ENCODE measurements at regions not wholly inside any gene's neighbourhood (a gene's known extent, or its start where the extent isn't known, plus 50 kb on each side); places are given as distances from the start of the nearest gene placed in this dataset.

- POLR2A ChIA-PET (ENCODE audit: partially characterized antibody) = no interaction called here
- Histone ChIP-seq H4K20me1 (replicated peaks in 1 of 2; ENCODE audit: control insufficient read depth in 1 of 2, insufficient read depth in 2 of 2, low read length in 2 of 2) (no peaks in the 10 kb centered on the region), H3K36me3 (ENCODE audit: control insufficient read depth in 2 of 4, insufficient read depth in 4 of 4, low read length in 3 of 4) (no peaks in the 10 kb centered on the region), H3K18ac (ENCODE audit: extremely low read depth, low read length) (no peak overlapping the region), H3K4me3 (ENCODE audit: extremely low read depth in 1 of 4, insufficient read depth in 2 of 4, low read depth in 3 of 4, low read length in 4 of 4) (no peak overlapping the region), H3K27ac (ENCODE audit: low read depth, low read length) (no peak overlapping the region), H2AK5ac (ENCODE audit: low read depth, low read length) (no peak overlapping the region), H3K79me1 (ENCODE audit: low read depth, low read length) (no peaks in the 10 kb centered on the region), H2BK120ac (replicated peaks; ENCODE audit: low read depth, low read length) (no peak overlapping the region), H3K4ac (replicated peaks; ENCODE audit: insufficient read length, low read depth, low read length) (no peak overlapping the region), H2BK20ac (ENCODE audit: low read length) (no peak overlapping the region), H2BK15ac (ENCODE audit: low read length) (no peak overlapping the region), H3K23ac (ENCODE audit: insufficient read length) (no peak overlapping the region), H3K79me2 (ENCODE audit: control insufficient read depth in 1 of 2, insufficient read depth in 2 of 2, low read length in 2 of 2) (no peaks in the 10 kb centered on the region), H4K8ac (ENCODE audit: extremely low read depth, insufficient read depth, low read length) (no peak overlapping the region), H3K56ac (replicated peaks; ENCODE audit: insufficient read length, low read depth, low read length) (no peak overlapping the region), H2AFZ (ENCODE audit: low read length) (no peak overlapping the region; the same call in 1 of the 2 replicates), H3K14ac (ENCODE audit: insufficient read length) (no peak overlapping the region), H2BK5ac (ENCODE audit: low read depth, low read length) (no peak overlapping the region), H3K4me2 (ENCODE audit: insufficient read depth in 1 of 2, low read depth in 2 of 2, low read length in 2 of 2) (no peak overlapping the region), H4K5ac (ENCODE audit: insufficient read length, low read depth, low read length) (no peak overlapping the region), H3K23me2 (ENCODE audit: low read depth, low read length) (no peaks in the 10 kb centered on the region; the same call in 1 of the 2 replicates), H4K91ac (replicated peaks; ENCODE audit: insufficient read length, low read length) (no peak overlapping the region), H3K27me3 (replicated peaks in 1 of 4; ENCODE audit: control insufficient read depth in 3 of 4, extremely low read depth in 1 of 4, insufficient read depth in 3 of 4, low read length in 3 of 4) (no peaks in the 10 kb centered on the region), H3K4me1 (replicated peaks in 1 of 4; ENCODE audit: control insufficient read depth in 3 of 4, insufficient read depth in 4 of 4, low read length in 3 of 4) (no peaks in the 10 kb centered on the region), H3K9ac (replicated peaks in 1 of 4; ENCODE audit: extremely low read depth in 1 of 4, low read depth in 3 of 4, low read length in 3 of 4) (no peak overlapping the region), H3K9me3 (ENCODE audit: insufficient read depth in 2 of 2, low read depth in 1 of 2, low read length in 1 of 2) (no peaks in the 10 kb centered on the region), H2BK12ac (ENCODE audit: low read depth, low read length) (no peak overlapping the region)
- CTCF ChIA-PET (ENCODE audit: partially characterized antibody) = no interaction called here
- FAIRE-seq (no peak), DNase-seq (ENCODE audit: low read depth in 1 of 2, low spot score in 2 of 2) (no peak)
- TF ChIP-seq SIN3A (conservative IDR thresholded peaks at IDR 0.05 in 1 of 2, IDR thresholded peaks at IDR 0.05 in 1 of 2; ENCODE audit: low read depth in 1 of 2, low read length in 2 of 2) (no peak), CTBP2 (IDR thresholded peaks at IDR 0.05; ENCODE audit: borderline replicate concordance, insufficient read depth, insufficient read length, low read length) (no peak), SUZ12 (IDR thresholded peaks at IDR 0.05; ENCODE audit: low read length) (no peak), JUN (IDR thresholded peaks at IDR 0.05; ENCODE audit: low read depth, low read length) (no peak)
Observed at GRCh38 chr3:178223876-178224275, 312.4 kb upstream of the KCNMB2 start.
